CD4-positive, alpha-beta memory T cell (primary cell): ENCODE measurements at regions not wholly inside any gene's neighbourhood (a gene's known extent, or its start where the extent isn't known, plus 50 kb on each side); places are given as distances from the start of the nearest gene placed in this dataset.
A peak's percentile ranks its signal among the peaks of the same experiment; 100 is the strongest.

Experiments
- CTCF ChIA-PET: fragments of 350-600 bp; sonication (Branson Sonifier 250); formaldehyde crosslinking; loops from one replicate; lab custom pipeline; 2021; ENCODE audit warnings: inconsistent platforms; ENCODE audit not compliant: partially characterized antibody; lab: Charles Lee
- POLR2A ChIA-PET: fragments of 350-600 bp; sonication (Branson Sonifier 250); formaldehyde crosslinking; loops from one replicate; lab custom pipeline; 2021; ENCODE audit not compliant: partially characterized antibody; lab: Charles Lee
- DNase-seq, 5 donors: peaks; one replicate each; pipeline versions ENCODE4 v3.0.0 to v3.0.0-alpha.2; 2020 to 2022; ENCODE audit warnings: mixed read lengths in 1 of 5
- H3K27ac ChIP-seq: one replicate; pipeline ENCODE4 v1.7.0; 2013; ENCODE audit warnings: low read depth, low read length
- H3K27me3 ChIP-seq: 2 replicates; pipeline ENCODE4 v1.7.0; 2013; ENCODE audit warnings: mild to moderate bottlenecking, low read length, moderate library complexity; ENCODE audit not compliant: insufficient read depth
- H3K36me3 ChIP-seq: 2 replicates; pipeline ENCODE4 v1.7.0; 2013; ENCODE audit warnings: mild to moderate bottlenecking, low read length, moderate library complexity; ENCODE audit not compliant: insufficient read depth
- H3K4me1 ChIP-seq: 2 replicates; pipeline ENCODE4 v1.7.0; 2013; ENCODE audit warnings: mild to moderate bottlenecking, low read length, moderate library complexity; ENCODE audit not compliant: insufficient read depth
- H3K4me3 ChIP-seq, 2 donors: one replicate each; pipeline ENCODE4 v1.7.0; 2013; ENCODE audit warnings: low read length in 2 of 2, mild to moderate bottlenecking in 1 of 2
- H3K9me3 ChIP-seq, 2 donors: one replicate each; pipeline ENCODE4 v1.7.0; 2013; ENCODE audit warnings: low read length in 2 of 2, control low read depth in 1 of 2; ENCODE audit not compliant: control insufficient read depth in 1 of 2
- H3K27ac Mint-ChIP-seq, 7 donors: one replicate each; pipeline ENCODE4 v1.8.0; 2020 to 2021; ENCODE audit warnings: mixed read lengths in 7 of 7, mild to moderate bottlenecking in 6 of 7, inconsistent platforms in 3 of 7, moderate library complexity in 3 of 7
- H3K27me3 Mint-ChIP-seq, 2 donors: one replicate each; pipeline ENCODE4 v1.8.0; 2020 to 2021; ENCODE audit warnings: mixed read lengths in 2 of 2
- H3K36me3 Mint-ChIP-seq, 2 donors: one replicate each; pipeline ENCODE4 v1.8.0; 2020 to 2021; ENCODE audit warnings: mixed read lengths in 2 of 2, inconsistent platforms in 1 of 2, mild to moderate bottlenecking in 1 of 2
- H3K4me1 Mint-ChIP-seq, 4 donors: one replicate each; pipeline ENCODE4 v1.8.0; 2020 to 2021; ENCODE audit warnings: mixed read lengths in 4 of 4, mild to moderate bottlenecking in 1 of 4
- H3K4me3 Mint-ChIP-seq, 8 donors: one replicate each; pipeline ENCODE4 v1.8.0; 2020 to 2021; ENCODE audit warnings: mixed read lengths in 8 of 8, mild to moderate bottlenecking in 7 of 8, moderate library complexity in 6 of 8, inconsistent platforms in 3 of 8
- H3K9me3 Mint-ChIP-seq, 8 donors: one replicate each; pipeline ENCODE4 v1.8.0; 2020 to 2021; ENCODE audit warnings: mixed read lengths in 8 of 8, mild to moderate bottlenecking in 5 of 8, inconsistent platforms in 3 of 8, moderate library complexity in 1 of 8
- intact Hi-C: fragments of 100-400 bp; cut with micrococcal nuclease; formaldehyde crosslinking; loops from one replicate; pipeline ENCODE4 v1.15.1; 2023

- POLR2A ChIA-PET: no interaction called here
- CTCF ChIA-PET: no interaction called here
- no peak overlapping the region for H3K4me3 Mint-ChIP-seq
Measured at GRCh38 chr3:156760333-156760732, 65.8 kb upstream of the LEKR1 start.

DNA sequence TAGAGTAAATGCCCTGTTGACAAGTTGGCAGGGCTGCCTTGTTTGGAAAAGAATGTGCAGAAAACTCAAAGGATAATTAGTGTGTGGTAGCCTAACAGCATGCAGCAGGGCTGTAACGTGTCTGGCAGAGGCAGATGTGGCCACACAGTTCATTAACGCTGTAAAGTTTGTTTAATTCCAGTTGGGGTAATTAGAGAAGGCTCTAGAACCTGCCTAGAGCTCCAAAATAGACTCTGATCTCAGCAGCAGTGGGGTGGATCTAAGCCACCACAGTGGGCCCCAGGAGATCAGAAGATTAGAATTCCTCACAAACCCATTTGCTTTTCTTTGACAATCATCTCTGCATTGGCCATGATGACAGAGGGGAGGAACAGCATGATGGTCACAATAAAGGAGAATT, 65.1 kb upstream of the LEKR1 start:
- no peaks in the 10 kb centered on the region for H3K4me1 ChIP-seq
- no peaks in the 10 kb centered on the region for H3K9me3 ChIP-seq
- no peaks in the 10 kb centered on the region for H3K27me3 Mint-ChIP-seq
- no peaks in the 10 kb centered on the region for H3K9me3 Mint-ChIP-seq
- no peak overlapping the region for H3K4me3 ChIP-seq
- DNase-seq: no peak
- no peak overlapping the region for H3K27ac Mint-ChIP-seq
- peaks cover 0 to 2% (median 0%) of the 10 kb centered on the region in 4 donors for H3K4me1 Mint-ChIP-seq
- H3K36me3 ChIP-seq: no peaks in the 10 kb centered on the region
- ChIA-PET POLR2A (no interaction called here), CTCF (no interaction called here)
- H3K36me3 Mint-ChIP-seq: no peaks in the 10 kb centered on the region
- intact Hi-C loops: no loop called here
- H3K27me3 ChIP-seq: no peaks in the 10 kb centered on the region
- no peak overlapping the region for H3K27ac ChIP-seq
- H3K4me3 Mint-ChIP-seq: no peak overlapping the region

More at GRCh38 chr3:156760333-156760732, 65.8 kb upstream of the LEKR1 start:
- Histone ChIP-seq H3K36me3 (no peaks in the 10 kb centered on the region), H3K4me1 (no peaks in the 10 kb centered on the region), H3K4me3 (no peak overlapping the region), H3K9me3 (no peaks in the 10 kb centered on the region), H3K27me3 (no peaks in the 10 kb centered on the region), H3K27ac (no peak overlapping the region)
- Mint-ChIP-seq H3K27ac (no peak overlapping the region), H3K27me3 (peaks cover under 1 to 2% of the 10 kb centered on the region in 2 donors), H3K36me3 (no peaks in the 10 kb centered on the region), H3K4me1 (peaks cover 0 to 2% (median 0%) of the 10 kb centered on the region in 4 donors), H3K9me3 (no peaks in the 10 kb centered on the region)
- intact Hi-C loops: no loop called here
- DNase-seq: no peak

DNA sequence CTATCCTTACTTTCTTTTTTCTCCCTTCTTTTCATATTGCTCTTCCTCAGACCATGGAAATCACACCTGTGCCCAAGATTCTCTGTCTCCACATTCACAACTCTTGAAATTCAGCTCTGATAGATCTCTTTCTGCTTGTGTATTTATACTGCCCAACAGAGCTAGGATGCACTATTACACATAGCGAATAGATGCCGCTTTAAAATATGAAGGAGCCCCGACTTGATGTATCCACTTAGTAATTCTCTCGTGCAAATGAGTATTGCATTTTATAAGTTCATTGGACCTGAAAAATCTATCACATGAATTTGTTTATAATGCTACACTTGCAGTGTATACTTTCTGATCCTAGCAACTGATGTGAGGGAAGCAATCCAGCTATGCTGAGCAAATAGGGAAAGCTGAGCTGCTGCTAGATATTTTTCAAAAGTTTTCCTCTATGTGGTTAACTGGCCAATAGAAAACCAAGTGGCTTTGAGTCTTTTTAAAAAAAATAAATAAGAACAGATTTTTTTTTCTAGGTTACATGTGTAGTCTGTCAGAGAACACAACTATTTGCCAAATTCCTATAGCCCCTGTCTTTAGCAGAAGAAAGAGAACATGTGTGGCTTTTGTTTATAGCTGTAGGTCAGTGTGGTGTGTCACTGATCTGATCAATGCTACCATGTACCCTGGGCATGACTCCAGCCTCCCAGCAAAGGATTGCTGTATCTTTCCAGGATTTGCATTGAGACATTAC, 64.3 kb upstream of the LEKR1 start:
- H3K9me3 ChIP-seq: no peaks in the 10 kb centered on the region
- no peak overlapping the region for H3K27ac ChIP-seq
- Mint-ChIP-seq H3K36me3 (no peaks in the 10 kb centered on the region), H3K27ac (peak overlapping the region in 1 of 7 donors; percentile 3), H3K27me3 (no peaks in the 10 kb centered on the region), H3K4me3 (no peak overlapping the region), H3K9me3 (no peaks in the 10 kb centered on the region), H3K4me1 (peaks cover 0 to 2% (median 0%) of the 10 kb centered on the region in 4 donors)
- H3K36me3 ChIP-seq: no peaks in the 10 kb centered on the region
- CTCF ChIA-PET: interaction anchor here (1.1 kb wide), 1 partner anchor 161 kb away, joined by 3 read pairs; no protein-coding TSS in a partner anchor
- H3K4me1 ChIP-seq: no peaks in the 10 kb centered on the region
- intact Hi-C loops: no loop called here
- POLR2A ChIA-PET: interaction anchor here (1.3 kb wide), 1 partner anchor 56 kb away, joined by 3 read pairs; no protein-coding TSS in a partner anchor
- no peaks in the 10 kb centered on the region for H3K27me3 ChIP-seq
- no peak overlapping the region for H3K4me3 ChIP-seq
- DNase-seq: no peak

DNA sequence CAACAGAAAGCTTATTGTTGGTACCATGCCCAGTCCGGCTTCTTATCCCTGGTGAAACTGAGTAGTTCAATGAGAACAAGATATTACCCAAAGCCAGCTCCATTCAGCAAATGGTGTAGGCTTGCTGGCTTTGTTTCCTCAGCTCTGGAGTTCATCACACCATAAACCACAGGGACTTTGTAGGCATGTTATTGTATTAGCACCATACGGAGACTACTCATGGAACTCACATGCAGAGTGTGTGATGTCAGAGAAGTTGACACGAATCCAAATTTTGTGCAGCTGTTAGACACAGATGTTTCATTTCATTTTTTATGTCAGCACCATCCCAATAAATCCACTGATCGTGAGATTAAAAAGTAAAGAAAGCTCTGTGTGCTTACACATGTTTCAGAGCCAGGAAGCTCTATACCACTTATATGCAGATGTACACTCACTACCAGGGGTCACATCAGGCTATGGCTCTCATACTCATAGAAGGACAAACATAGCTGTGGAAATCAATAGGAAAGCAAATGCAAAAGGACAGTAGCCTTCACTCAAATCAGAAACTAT, 63.4 kb upstream of the LEKR1 start:
- Mint-ChIP-seq H3K36me3 (no peaks in the 10 kb centered on the region), H3K27me3 (no peaks in the 10 kb centered on the region), H3K4me3 (no peak overlapping the region), H3K4me1 (peaks cover 0 to 2% (median 0%) of the 10 kb centered on the region in 4 donors), H3K27ac (no peak overlapping the region), H3K9me3 (no peaks in the 10 kb centered on the region)
- no peak overlapping the region for H3K27ac ChIP-seq
- DNase-seq: no peak
- no peaks in the 10 kb centered on the region for H3K9me3 ChIP-seq
- intact Hi-C loops: no loop called here
- no peaks in the 10 kb centered on the region for H3K27me3 ChIP-seq
- ChIA-PET CTCF (interaction anchor here (1.0 kb wide), 1 partner anchor 375 kb away, joined by 3 read pairs; no protein-coding TSS in a partner anchor), POLR2A (interaction anchor here (1.3 kb wide), 1 partner anchor 55 kb away, joined by 3 read pairs; no protein-coding TSS in a partner anchor)
- H3K4me3 ChIP-seq: no peak overlapping the region
- H3K36me3 ChIP-seq: no peaks in the 10 kb centered on the region
- no peaks in the 10 kb centered on the region for H3K4me1 ChIP-seq

DNA sequence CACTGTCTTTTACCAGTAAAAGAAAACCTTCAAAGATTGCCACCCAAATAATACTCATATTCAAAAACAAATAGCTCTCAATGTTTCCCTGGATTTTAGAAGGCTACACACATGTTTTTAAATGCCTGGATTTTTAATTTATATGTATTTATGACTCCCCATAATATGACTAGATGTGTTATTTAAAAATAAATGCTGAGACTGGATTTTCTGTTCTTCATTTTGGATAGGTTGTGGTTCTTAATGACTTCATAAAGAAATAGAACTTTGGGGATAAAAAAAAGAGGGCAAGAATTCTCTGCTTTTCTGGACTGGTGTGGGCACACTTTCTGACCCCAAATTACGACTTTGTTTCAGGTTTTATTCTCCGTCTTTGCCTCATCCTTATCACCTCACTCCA, 62.8 kb upstream of the LEKR1 start:
- Mint-ChIP-seq H3K27ac (no peak overlapping the region), H3K4me1 (peaks cover 0 to 2% (median 0%) of the 10 kb centered on the region in 4 donors), H3K4me3 (no peak overlapping the region), H3K27me3 (no peaks in the 10 kb centered on the region), H3K9me3 (no peaks in the 10 kb centered on the region), H3K36me3 (no peaks in the 10 kb centered on the region)
- DNase-seq: no peak
- ChIA-PET POLR2A (no interaction called here), CTCF (interaction anchor here (1.0 kb wide), 1 partner anchor 374 kb away, joined by 3 read pairs; no protein-coding TSS in a partner anchor)
- intact Hi-C loops: no loop called here
- no peaks in the 10 kb centered on the region for H3K36me3 ChIP-seq
- no peak overlapping the region for H3K4me3 ChIP-seq
- H3K27ac ChIP-seq: no peak overlapping the region
- no peaks in the 10 kb centered on the region for H3K4me1 ChIP-seq
- no peaks in the 10 kb centered on the region for H3K27me3 ChIP-seq
- H3K9me3 ChIP-seq: no peaks in the 10 kb centered on the region

GRCh38 chr3:156763931-156764720, 62.0 kb upstream of the LEKR1 start:
- H3K4me1 ChIP-seq: no peaks in the 10 kb centered on the region
- no peaks in the 10 kb centered on the region for H3K27me3 ChIP-seq
- Mint-ChIP-seq H3K4me3 (no peak overlapping the region), H3K27ac (no peak overlapping the region), H3K9me3 (no peaks in the 10 kb centered on the region), H3K4me1 (peaks cover 0 to 2% (median 0%) of the 10 kb centered on the region in 4 donors), H3K27me3 (no peaks in the 10 kb centered on the region), H3K36me3 (no peaks in the 10 kb centered on the region)
- H3K4me3 ChIP-seq: no peak overlapping the region
- intact Hi-C loops: no loop called here
- no peaks in the 10 kb centered on the region for H3K9me3 ChIP-seq
- no peaks in the 10 kb centered on the region for H3K36me3 ChIP-seq
- ChIA-PET CTCF (no interaction called here), POLR2A (no interaction called here)
- H3K27ac ChIP-seq: no peak overlapping the region
- DNase-seq: no peak

DNA sequence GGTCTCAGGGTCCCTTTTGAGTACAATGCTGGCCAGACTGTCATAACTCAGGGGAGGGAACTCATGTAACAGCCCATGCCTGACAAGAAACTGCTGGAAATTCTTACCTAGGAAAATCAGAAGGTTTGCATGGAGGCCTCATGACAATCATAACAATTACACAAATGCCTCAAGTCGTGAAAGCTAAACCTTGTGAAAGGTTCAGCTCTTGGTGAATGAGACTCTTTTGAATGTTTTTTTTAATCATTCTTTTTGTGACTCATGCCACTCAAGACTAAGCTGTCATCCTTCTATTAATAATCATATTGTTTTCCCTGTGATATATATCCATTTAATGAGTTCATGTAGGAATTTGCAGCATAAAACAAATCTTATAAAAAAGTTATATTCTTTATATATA, 61.4 kb upstream of the LEKR1 start:
- no peaks in the 10 kb centered on the region for H3K27me3 Mint-ChIP-seq
- Histone ChIP-seq H3K9me3 (no peaks in the 10 kb centered on the region), H3K4me1 (no peaks in the 10 kb centered on the region), H3K36me3 (no peaks in the 10 kb centered on the region), H3K27ac (no peak overlapping the region), H3K4me3 (no peak overlapping the region), H3K27me3 (no peaks in the 10 kb centered on the region)
- peak overlapping the region in 1 of 7 donors; percentile 67 for H3K27ac Mint-ChIP-seq
- CTCF ChIA-PET: no interaction called here
- DNase-seq: no peak
- H3K9me3 Mint-ChIP-seq: no peaks in the 10 kb centered on the region
- no peak overlapping the region for H3K4me3 Mint-ChIP-seq
- POLR2A ChIA-PET: no interaction called here
- peaks cover 0 to 2% (median 0%) of the 10 kb centered on the region in 4 donors for H3K4me1 Mint-ChIP-seq
- intact Hi-C loops: no loop called here
- H3K36me3 Mint-ChIP-seq: no peaks in the 10 kb centered on the region
